Activated CD8-positive, alpha-beta T cell treated with anti-CD3 and anti-CD28 coated beads for 36 hours (primary cell): ENCODE measurements at regions not wholly inside any gene's neighbourhood (a gene's known extent, or its start where the extent isn't known, plus 50 kb on each side); places are given as distances from the start of the nearest gene placed in this dataset.

Source experiments
- ATAC-seq: fragments of 200-7000 bp; cut with Tn5 transposase; one replicate; pipeline ENCODE4 v1.10.0; 2021; ENCODE audit warnings: mild to moderate bottlenecking, moderate library complexity
- CTCF ChIA-PET: fragments of 350-600 bp; sonication (Branson Sonifier 250); formaldehyde crosslinking; loops from one replicate; lab custom pipeline; 2021; ENCODE audit warnings: antibody characterized with exemption; lab: Charles Lee
- POLR2A ChIA-PET: fragments of 350-600 bp; sonication (Branson Sonifier 250); formaldehyde crosslinking; loops from one replicate; lab custom pipeline; 2021; ENCODE audit warnings: antibody characterized with exemption; lab: Charles Lee
- DNase-seq: peaks from one replicate; pipeline ENCODE4 v3.0.0-alpha.2; 2020
- H3K27ac Mint-ChIP-seq: one replicate; pipeline ENCODE4 v1.8.0; 2021; ENCODE audit warnings: mild to moderate bottlenecking, mixed read lengths
- H3K27me3 Mint-ChIP-seq: one replicate; pipeline ENCODE4 v1.8.0; 2021; ENCODE audit warnings: mixed read lengths
- H3K36me3 Mint-ChIP-seq: one replicate; pipeline ENCODE4 v1.8.0; 2021; ENCODE audit warnings: low read depth, mixed read lengths
- H3K4me1 Mint-ChIP-seq: one replicate; pipeline ENCODE4 v1.8.0; 2021; ENCODE audit warnings: low read depth, mixed read lengths
- H3K4me3 Mint-ChIP-seq: one replicate; pipeline ENCODE4 v1.8.0; 2021; ENCODE audit warnings: mild to moderate bottlenecking, moderate library complexity, mixed read lengths
- H3K9me3 Mint-ChIP-seq: one replicate; pipeline ENCODE4 v1.8.0; 2021; ENCODE audit warnings: mixed read lengths
- CTCF ChIP-seq: fragments of 200-600 bp; IDR thresholded peaks from one replicate; pipeline ENCODE4 v1.8.0; 2022; ENCODE audit warnings: antibody characterized with exemption, mild to moderate bottlenecking
- intact Hi-C: fragments of 100-400 bp; cut with micrococcal nuclease; formaldehyde crosslinking; loops from one replicate; pipeline ENCODE4 v1.10.0; 2022

GRCh38 chr1:87236585-87236984 is 92.1 kb upstream of the LMO4 start:
- H3K4me3 Mint-ChIP-seq, result no peak overlapping the region
- CTCF ChIA-PET, result no interaction called here
- no peaks in the 10 kb centered on the region for H3K4me1 Mint-ChIP-seq
- intact Hi-C loops, result no loop called here
- H3K27me3 Mint-ChIP-seq, result peaks cover 12% of the 10 kb centered on the region
- H3K36me3 Mint-ChIP-seq, result no peaks in the 10 kb centered on the region
- no peaks in the 10 kb centered on the region for H3K9me3 Mint-ChIP-seq
- ATAC-seq (no peak), DNase-seq (no peak)
- POLR2A ChIA-PET, result no interaction called here
- no peak overlapping the region for H3K27ac Mint-ChIP-seq
- TF ChIP-seq CTCF, result no peak

GRCh38 chr1:87239997-87240605 is 88.6 kb upstream of the LMO4 start:
- no peaks in the 10 kb centered on the region for H3K4me1 Mint-ChIP-seq
- CTCF ChIA-PET, result interaction anchor here (2.1 kb wide), 1 partner anchor 10 kb away, joined by 4 read pairs; no protein-coding TSS in a partner anchor
- DNase-seq, result no peak
- no peak overlapping the region for H3K27ac Mint-ChIP-seq
- intact Hi-C loops, result no loop called here
- H3K4me3 Mint-ChIP-seq, result no peak overlapping the region
- POLR2A ChIA-PET, result no interaction called here
- no peaks in the 10 kb centered on the region for H3K9me3 Mint-ChIP-seq
- H3K27me3 Mint-ChIP-seq, result peaks cover 9% of the 10 kb centered on the region
- TF ChIP-seq CTCF, result no peak
- no peaks in the 10 kb centered on the region for H3K36me3 Mint-ChIP-seq
- no peak for ATAC-seq

GRCh38 chr1:87240661-87241285 is 87.9 kb upstream of the LMO4 start:
- CTCF ChIA-PET, result interaction anchor here (2.1 kb wide), 1 partner anchor 10 kb away, joined by 4 read pairs; no protein-coding TSS in a partner anchor
- no peak for ATAC-seq
- H3K4me3 Mint-ChIP-seq, result no peak overlapping the region

GRCh38 chr1:87242445-87243185 is 86.1 kb upstream of the LMO4 start:
- no peaks in the 10 kb centered on the region for H3K36me3 Mint-ChIP-seq
- peaks cover 5% of the 10 kb centered on the region for H3K27me3 Mint-ChIP-seq
- H3K9me3 Mint-ChIP-seq, result no peaks in the 10 kb centered on the region
- ChIA-PET CTCF (no interaction called here), POLR2A (no interaction called here)
- no peak overlapping the region for H3K27ac Mint-ChIP-seq
- ATAC-seq, result no peak
- intact Hi-C loops, result no loop called here
- TF ChIP-seq CTCF, result no peak
- H3K4me3 Mint-ChIP-seq, result no peak overlapping the region
- H3K4me1 Mint-ChIP-seq, result no peaks in the 10 kb centered on the region
- DNase-seq, result no peak

More at GRCh38 chr1:87240661-87241285, 87.9 kb upstream of the LMO4 start:
- TF ChIP-seq CTCF, result no peak
- Mint-ChIP-seq H3K27ac (no peak overlapping the region), H3K36me3 (no peaks in the 10 kb centered on the region), H3K4me1 (no peaks in the 10 kb centered on the region), H3K27me3 (peaks cover 6% of the 10 kb centered on the region), H3K9me3 (no peaks in the 10 kb centered on the region)
- POLR2A ChIA-PET, result no interaction called here
- DNase-seq, result no peak
- intact Hi-C loops, result no loop called here

GRCh38 chr1:87243573-87243972 is 85.1 kb upstream of the LMO4 start:
- no peaks in the 10 kb centered on the region for H3K36me3 Mint-ChIP-seq
- no peaks in the 10 kb centered on the region for H3K9me3 Mint-ChIP-seq
- POLR2A ChIA-PET, result no interaction called here
- H3K4me3 Mint-ChIP-seq, result no peak overlapping the region
- intact Hi-C loops, result no loop called here
- no peak overlapping the region for H3K27ac Mint-ChIP-seq
- peaks cover 1% of the 10 kb centered on the region for H3K27me3 Mint-ChIP-seq
- ATAC-seq (no peak), DNase-seq (no peak)
- TF ChIP-seq CTCF, result no peak
- no peaks in the 10 kb centered on the region for H3K4me1 Mint-ChIP-seq
- CTCF ChIA-PET, result no interaction called here
